HCT116 (cell line): ENCODE measurements at regions not wholly inside any gene's neighbourhood (a gene's known extent, or its start where the extent isn't known, plus 50 kb on each side); places are given as distances from the start of the nearest gene placed in this dataset.

Experiments used
- ATAC-seq: fragments of 200-7000 bp; cut with Tn5 transposase; 2 replicates; pipeline ENCODE4 v1.9.1; 2020; ENCODE audit warnings: mild to moderate bottlenecking, moderate library complexity
- BruUV-seq: library from RNA; stranded (reverse); fragments of 400-500 nt; replicated peaks from 2 replicates; lab custom pipeline; 2021; lab: Mats Ljungman, UMichigan
- CTCF ChIA-PET: fragments of 300-600 bp; sonication (Branson Sonifier 250); formaldehyde crosslinking; loops from one replicate; lab custom pipeline; 2021; ENCODE audit warnings: antibody characterized with exemption; lab: Charles Lee
- POLR2A ChIA-PET: fragments of 300-600, 350-600 bp; sonication (Branson Sonifier 250); formaldehyde crosslinking; loops from one replicate; lab custom pipeline; 2021; ENCODE audit warnings: antibody characterized with exemption; lab: Charles Lee
- RAD21 ChIA-PET, 2 experiments: fragments of 300-600 bp; sonication (Branson Sonifier 250); formaldehyde crosslinking; loops; one replicate each; lab custom pipeline; 2023; ENCODE audit warnings: low total read pairs in 2 of 2; ENCODE audit not compliant: uncharacterized antibody in 2 of 2, unreplicated experiment in 2 of 2, low non-redundant PET in 1 of 2; lab: Charles Lee
- DNase-seq: peaks from one replicate; pipeline ENCODE4 v3.0.0-alpha.2; 2010; ENCODE audit warnings: low read depth, low spot score
- H2AFZ ChIP-seq: fragments of 200-600 bp; shearing (Covaris generic), sonication (generic); 2 replicates; pipeline ENCODE4 v1.6.1; 2017; ENCODE audit warnings: low read depth, mixed run types, mixed read lengths, antibody characterized with exemption, low read length; ENCODE audit not compliant: poor library complexity, severe bottlenecking
- H3K27ac ChIP-seq: 2 replicates; pipeline ENCODE4 v1.5.1; 2012; ENCODE audit warnings: low read depth, low read length
- H3K27me3 ChIP-seq: fragments of 200-600 bp; sonication (generic); 2 replicates; pipeline ENCODE4 v1.6.1; 2016; ENCODE audit warnings: mixed run types, low read length, mixed read lengths; ENCODE audit not compliant: insufficient read depth
- H3K36me3 ChIP-seq, 2 experiments: fragments of 200-500 bp in 1 of 2; fragments of 200-600 bp in 1 of 2; sonication (Bioruptor generic) in 1 of 2; sonication (generic) in 1 of 2; 2 replicates each; pipeline versions ENCODE4 v1.5.1 to v1.6.1; 2014 to 2016; ENCODE audit warnings: low read length in 2 of 2, inconsistent platforms in 1 of 2, mixed read lengths in 1 of 2, mixed run types in 1 of 2; ENCODE audit not compliant: insufficient read depth in 2 of 2, control insufficient read depth in 1 of 2
- H3K4me1 ChIP-seq, 2 experiments: fragments of 200-600 bp in 1 of 2; sonication (generic) in 1 of 2; 2 replicates each; pipeline versions ENCODE4 v1.5.1 to v1.6.1; 2012 to 2017; ENCODE audit warnings: low read length in 2 of 2, inconsistent platforms in 1 of 2, mild to moderate bottlenecking in 1 of 2, mixed read lengths in 1 of 2, mixed run types in 1 of 2, moderate library complexity in 1 of 2; ENCODE audit not compliant: insufficient read depth in 2 of 2, control insufficient read depth in 1 of 2
- H3K4me2 ChIP-seq: fragments of 200-600 bp; sonication (generic); 2 replicates; pipeline ENCODE4 v1.6.1; 2017; ENCODE audit warnings: mixed run types, low read length, mixed read lengths
- H3K4me3 ChIP-seq, 2 experiments: fragments of 200-600 bp in 1 of 2; sonication (generic) in 1 of 2; replicated peaks in 1 of 2; 2 replicates each; pipeline ENCODE4 v1.5.1; 2011 to 2016; ENCODE audit warnings: low read length in 2 of 2, control low read depth in 1 of 2, low read depth in 1 of 2, mild to moderate bottlenecking in 1 of 2, mixed read lengths in 1 of 2, mixed run types in 1 of 2
- H3K79me2 ChIP-seq: fragments of 200-600 bp; sonication (generic); 2 replicates; pipeline ENCODE4 v1.6.1; 2017; ENCODE audit warnings: mild to moderate bottlenecking, mixed run types, low read length, moderate library complexity, mixed read lengths; ENCODE audit not compliant: insufficient read depth
- H3K9ac ChIP-seq: fragments of 200-600 bp; sonication (generic); 2 replicates; pipeline ENCODE4 v1.6.1; 2016; ENCODE audit warnings: low read length, mixed read lengths
- H3K9me2 ChIP-seq: fragments of 200-600 bp; sonication (generic), shearing (Covaris generic); 2 replicates; pipeline ENCODE4 v1.6.1; 2017; ENCODE audit warnings: mixed run types, mild to moderate bottlenecking, moderate library complexity; ENCODE audit not compliant: insufficient read depth
- H3K9me3 ChIP-seq, 2 experiments: fragments of 200-500 bp in 1 of 2; fragments of 200-600 bp in 1 of 2; sonication (Bioruptor generic) in 1 of 2; sonication (generic) in 1 of 2; 2 replicates each; pipeline ENCODE4 v1.6.1; 2014 to 2017; ENCODE audit warnings: low read length in 2 of 2, mixed read lengths in 2 of 2, inconsistent platforms in 1 of 2, low read depth in 1 of 2, mild to moderate bottlenecking in 1 of 2, mixed run types in 1 of 2, moderate library complexity in 1 of 2; ENCODE audit not compliant: control insufficient read depth in 1 of 2, insufficient read depth in 1 of 2
- H4K20me1 ChIP-seq: fragments of 200-600 bp; sonication (generic), shearing (Covaris generic); 2 replicates; pipeline ENCODE4 v1.6.1; 2017; ENCODE audit warnings: mixed run types, mild to moderate bottlenecking, moderate library complexity; ENCODE audit not compliant: insufficient read depth
- ATF3 ChIP-seq: IDR thresholded peaks from 2 replicates; pipeline ENCODE4 v1.6.1; 2012
- CBX3 ChIP-seq: IDR thresholded peaks from 2 replicates; pipeline ENCODE4 v1.6.1; 2012; ENCODE audit warnings: low read depth
- CTCF ChIP-seq, 3 experiments: fragments of 200-600 bp in 1 of 3; sonication (generic) in 1 of 3; IDR thresholded peaks in 2 of 3; conservative IDR thresholded peaks in 1 of 3; 2 replicates each; pipeline ENCODE4 v1.5.1; 2012 to 2017; ENCODE audit warnings: low read depth in 2 of 3, low read length in 2 of 3, antibody characterized with exemption in 1 of 3, borderline replicate concordance in 1 of 3, control low read depth in 1 of 3, mild to moderate bottlenecking in 1 of 3, mixed read lengths in 1 of 3, mixed run types in 1 of 3, moderate library complexity in 1 of 3; ENCODE audit not compliant: insufficient read depth in 1 of 3
- EGR1 ChIP-seq: IDR thresholded peaks from 2 replicates; pipeline ENCODE4 v1.6.1; 2012; ENCODE audit warnings: low read depth
- ELF1 ChIP-seq: IDR thresholded peaks from 2 replicates; pipeline ENCODE4 v1.6.1; 2012; ENCODE audit warnings: low read depth, borderline replicate concordance
- EZH2 ChIP-seq: fragments of 200-600 bp; sonication (generic); IDR thresholded peaks from 2 replicates; pipeline ENCODE4 v1.6.1; 2017; ENCODE audit warnings: antibody characterized with exemption, mixed run types
- EZH2phosphoT487 ChIP-seq: fragments of 200-600 bp; IDR thresholded peaks from 2 replicates; pipeline ENCODE4 v1.6.1; 2018; ENCODE audit warnings: antibody characterized with exemption, borderline replicate concordance
- FOSL1 ChIP-seq: IDR thresholded peaks from 2 replicates; pipeline ENCODE4 v1.6.1; 2012; ENCODE audit warnings: low read depth
- JUND ChIP-seq: IDR thresholded peaks from 2 replicates; pipeline ENCODE4 v1.6.1; 2012
- MAX ChIP-seq: IDR thresholded peaks from 2 replicates; pipeline ENCODE4 v1.6.1; 2012
- POLR2A ChIP-seq: IDR thresholded peaks from 2 replicates; pipeline ENCODE4 v1.7.0; 2011; ENCODE audit warnings: borderline replicate concordance; ENCODE audit not compliant: insufficient read depth, insufficient read length; ENCODE audit errors: extremely low read depth
- POLR2AphosphoS5 ChIP-seq: IDR thresholded peaks from 2 replicates; pipeline ENCODE4 v1.6.1; 2011; ENCODE audit warnings: mild to moderate bottlenecking, low read depth, low read length, moderate library complexity
- RAD21 ChIP-seq: IDR thresholded peaks from 2 replicates; pipeline ENCODE4 v1.6.1; 2012; ENCODE audit warnings: low read depth, mild to moderate bottlenecking
- REST ChIP-seq: IDR thresholded peaks from 2 replicates; pipeline ENCODE4 v1.6.1; 2012; ENCODE audit warnings: low read depth
- SP1 ChIP-seq: IDR thresholded peaks from 2 replicates; pipeline ENCODE4 v1.6.1; 2012; ENCODE audit warnings: low read depth
- SRF ChIP-seq: IDR thresholded peaks from 2 replicates; pipeline ENCODE4 v1.6.1; 2012; ENCODE audit warnings: low read depth
- TCF7L2 ChIP-seq: IDR thresholded peaks from 2 replicates; pipeline ENCODE4 v1.7.0; 2011; ENCODE audit warnings: borderline replicate concordance, inconsistent platforms; ENCODE audit not compliant: insufficient read depth, insufficient read length; ENCODE audit errors: extremely low read depth
- YY1 ChIP-seq: IDR thresholded peaks from 2 replicates; pipeline ENCODE4 v1.6.1; 2011; ENCODE audit warnings: low read length, low read depth, moderate library complexity, mild to moderate bottlenecking; ENCODE audit not compliant: insufficient replicate concordance; ENCODE audit errors: extremely low read depth
- ZBTB33 ChIP-seq: IDR thresholded peaks from 2 replicates; pipeline ENCODE4 v1.6.1; 2011; ENCODE audit warnings: mild to moderate bottlenecking, low read length, moderate library complexity; ENCODE audit not compliant: insufficient replicate concordance; ENCODE audit errors: extremely low read depth
- ZFX ChIP-seq: fragments of 450-650 bp; IDR thresholded peaks from 2 replicates; pipeline ENCODE4 v1.6.1; 2017
- intact Hi-C: fragments of 100-400 bp; cut with micrococcal nuclease; formaldehyde crosslinking; loops from 2 replicates; pipeline ENCODE4 v1.10.0; 2022

GRCh38 chr20:60215816-60216730 is 257.9 kb downstream of the CDH26 start:
- DNase-seq = no peak
- BruUV-seq = no TSS peak
- ChIA-PET CTCF (no interaction called here), POLR2A (no interaction called here), RAD21 (no interaction called here)
- Histone ChIP-seq H3K4me2 (no peak overlapping the region), H3K9ac (no peak overlapping the region), H3K9me2 (no peaks in the 10 kb centered on the region), H3K36me3 (no peaks in the 10 kb centered on the region), H4K20me1 (no peaks in the 10 kb centered on the region)
- intact Hi-C loops = no loop called here
- no peak for TF ChIP-seq ATF3
- no peak for TF ChIP-seq SRF
- TF ChIP-seq EZH2phosphoT487 = no peak
- TF ChIP-seq YY1 = no peak
- TF ChIP-seq ZBTB33 = no peak
- TF ChIP-seq EGR1 = no peak
- TF ChIP-seq POLR2AphosphoS5 = no peak
- no peak for TF ChIP-seq CTCF (IDR thresholded peaks at IDR 0.05 in 2 of 3, conservative IDR thresholded peaks at IDR 0.05 in 1 of 3; ENCODE audit: borderline replicate concordance in 1 of 3, insufficient read depth in 1 of 3, low read depth in 2 of 3, low read length in 2 of 3)
- TF ChIP-seq POLR2A = no peak
- TF ChIP-seq SP1 = no peak
- no peak for TF ChIP-seq JUND
- no peak for TF ChIP-seq RAD21
- TF ChIP-seq ZFX = no peak
- no peak for TF ChIP-seq CBX3
- no peak for TF ChIP-seq REST
- no peak for TF ChIP-seq EZH2
- TF ChIP-seq FOSL1 = no peak
- TF ChIP-seq MAX = no peak
- TF ChIP-seq TCF7L2 = no peak
- no peak for TF ChIP-seq ELF1
- TF ChIP-seq, all 23 proteins: peak for 0
- H3K79me2 ChIP-seq = no peaks in the 10 kb centered on the region
- H3K27ac ChIP-seq = no peak overlapping the region
- H3K4me3 ChIP-seq = no peak overlapping the region
- H3K9me3 ChIP-seq = no peaks in the 10 kb centered on the region
- H2AFZ ChIP-seq = no peak overlapping the region
- no peaks in the 10 kb centered on the region for H3K27me3 ChIP-seq
- no peak for ATAC-seq
- no peaks in the 10 kb centered on the region for H3K4me1 ChIP-seq
